Lung (tissue), 11 donors: ENCODE measurements at regions not wholly inside any gene's neighbourhood (a gene's known extent, or its start where the extent isn't known, plus 50 kb on each side); places are given as distances from the start of the nearest gene placed in this dataset.

Experiments used
- ATAC-seq: fragments of 200-7000 bp; cut with Tn5 transposase; one replicate; pipeline ENCODE4 v1.9.1; 2020; ENCODE audit warnings: moderate number of reproducible peaks; ENCODE audit not compliant: insufficient read depth, low FRiP score
- DNase-seq, 3 donors: peaks; one replicate each; pipeline ENCODE4 v3.0.0-alpha.2; 2013 to 2017
- H3K27ac ChIP-seq, 2 donors: one replicate each; pipeline ENCODE4 v1.5.1; 2013; ENCODE audit warnings: mild to moderate bottlenecking in 2 of 2, moderate library complexity in 2 of 2, control low read depth in 1 of 2, inconsistent platforms in 1 of 2, low read depth in 1 of 2, low read length in 1 of 2
- H3K27me3 ChIP-seq, 3 donors: one replicate each; pipeline ENCODE4 v1.5.1; 2013; ENCODE audit warnings: low read length in 2 of 3; ENCODE audit not compliant: control insufficient read depth in 3 of 3, insufficient read depth in 3 of 3
- H3K36me3 ChIP-seq, 4 donors: one replicate each; pipeline ENCODE4 v1.5.1; 2013; ENCODE audit warnings: low read length in 4 of 4, mild to moderate bottlenecking in 1 of 4, moderate library complexity in 1 of 4; ENCODE audit not compliant: control insufficient read depth in 4 of 4, insufficient read depth in 4 of 4
- H3K4me1 ChIP-seq, 5 donors: one replicate each; pipeline ENCODE4 v1.5.1; 2013; ENCODE audit warnings: low read length in 5 of 5, mild to moderate bottlenecking in 2 of 5, moderate library complexity in 1 of 5; ENCODE audit not compliant: control insufficient read depth in 5 of 5, insufficient read depth in 5 of 5
- H3K4me3 ChIP-seq: one replicate; pipeline ENCODE4 v1.5.1; 2013; ENCODE audit warnings: mild to moderate bottlenecking, control low read depth, moderate library complexity
- H3K9ac ChIP-seq, 2 donors: one replicate each; pipeline ENCODE4 v1.5.1; 2013; ENCODE audit warnings: low read length in 2 of 2, control low read depth in 1 of 2; ENCODE audit not compliant: insufficient read depth in 1 of 2
- H3K9me3 ChIP-seq, 4 donors: one replicate each; pipeline ENCODE4 v1.5.1; 2013; ENCODE audit warnings: low read length in 3 of 4, mild to moderate bottlenecking in 1 of 4, moderate library complexity in 1 of 4; ENCODE audit not compliant: control insufficient read depth in 4 of 4, insufficient read depth in 3 of 4
- WGBS, 2 donors: extraction: QIAGEN DNeasy Blood & Tissue Kit; methylation state at CpG; one replicate each; pipeline ENCODE4 v1.1.7; 2013; 5-methylcytosine and 5-hydroxymethylcytosine counted together
- TF ChIP-seq, protein P1 (sequence below): IDR thresholded peaks from 2 replicates; pipeline ENCODE4 v1.5.1; 2012; ENCODE audit warnings: mild to moderate bottlenecking; ENCODE audit errors: control extremely low read depth, extremely low read depth
- donor health status: control.
- donor health status: control.
- donor health status: Bipolar disorder and iron deficiency.
- donor health status: healthy.
- donor health status: DM: yes; HTN: yes; CAD: no.

DNA sequence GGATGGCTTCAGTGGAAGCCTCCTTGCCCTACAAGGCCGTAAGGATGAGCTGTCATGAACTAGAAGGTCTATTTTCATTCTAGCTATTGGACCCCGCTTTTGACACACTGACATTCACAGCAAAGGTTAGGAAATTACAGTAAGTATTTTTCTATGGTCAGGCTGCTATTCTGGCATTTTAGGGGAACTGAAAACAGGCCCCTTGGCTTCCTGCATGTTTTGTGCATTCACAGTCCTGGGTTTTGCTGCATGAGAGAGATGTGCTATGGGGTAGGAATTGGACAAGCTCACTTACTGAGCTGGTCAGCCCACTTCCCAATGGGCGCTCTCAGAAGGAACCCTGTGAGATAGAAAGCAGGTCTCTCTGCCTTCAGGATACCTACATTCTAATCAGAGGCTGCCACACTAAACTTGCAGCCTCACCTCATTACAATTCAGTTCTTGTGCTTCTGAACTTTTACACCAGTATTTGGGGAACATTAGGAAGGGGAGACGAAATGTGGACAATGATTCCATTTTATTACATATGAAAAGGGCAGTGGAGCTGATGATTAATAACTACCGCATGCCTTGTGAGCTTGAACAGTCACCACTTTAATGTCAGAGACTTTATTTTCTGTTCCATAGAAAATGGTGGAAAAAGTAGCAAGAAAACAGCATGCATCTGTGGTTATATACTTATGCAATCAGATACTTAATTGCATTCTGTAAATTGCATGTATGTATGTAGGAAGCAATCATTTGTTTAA is 86.6 kb upstream of the TAB2 start:
- 85% methylated on average over 5 of the region's 5 CpGs for WGBS, 2 donors
- ATAC-seq (no peak), DNase-seq (no peak)
- H3K9ac ChIP-seq = no peak overlapping the region
- no peak overlapping the region for H3K4me3 ChIP-seq
- H3K4me1 ChIP-seq = peaks cover 0 to 83% (median 20%) of the 10 kb centered on the region in 5 donors
- H3K36me3 ChIP-seq = no peaks in the 10 kb centered on the region
- H3K9me3 ChIP-seq = no peaks in the 10 kb centered on the region
- TF ChIP-seq, protein P1, sequence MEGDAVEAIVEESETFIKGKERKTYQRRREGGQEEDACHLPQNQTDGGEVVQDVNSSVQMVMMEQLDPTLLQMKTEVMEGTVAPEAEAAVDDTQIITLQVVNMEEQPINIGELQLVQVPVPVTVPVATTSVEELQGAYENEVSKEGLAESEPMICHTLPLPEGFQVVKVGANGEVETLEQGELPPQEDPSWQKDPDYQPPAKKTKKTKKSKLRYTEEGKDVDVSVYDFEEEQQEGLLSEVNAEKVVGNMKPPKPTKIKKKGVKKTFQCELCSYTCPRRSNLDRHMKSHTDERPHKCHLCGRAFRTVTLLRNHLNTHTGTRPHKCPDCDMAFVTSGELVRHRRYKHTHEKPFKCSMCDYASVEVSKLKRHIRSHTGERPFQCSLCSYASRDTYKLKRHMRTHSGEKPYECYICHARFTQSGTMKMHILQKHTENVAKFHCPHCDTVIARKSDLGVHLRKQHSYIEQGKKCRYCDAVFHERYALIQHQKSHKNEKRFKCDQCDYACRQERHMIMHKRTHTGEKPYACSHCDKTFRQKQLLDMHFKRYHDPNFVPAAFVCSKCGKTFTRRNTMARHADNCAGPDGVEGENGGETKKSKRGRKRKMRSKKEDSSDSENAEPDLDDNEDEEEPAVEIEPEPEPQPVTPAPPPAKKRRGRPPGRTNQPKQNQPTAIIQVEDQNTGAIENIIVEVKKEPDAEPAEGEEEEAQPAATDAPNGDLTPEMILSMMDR = no peak
- H3K27ac ChIP-seq = no peak overlapping the region
- H3K27me3 ChIP-seq = no peaks in the 10 kb centered on the region

DNA sequence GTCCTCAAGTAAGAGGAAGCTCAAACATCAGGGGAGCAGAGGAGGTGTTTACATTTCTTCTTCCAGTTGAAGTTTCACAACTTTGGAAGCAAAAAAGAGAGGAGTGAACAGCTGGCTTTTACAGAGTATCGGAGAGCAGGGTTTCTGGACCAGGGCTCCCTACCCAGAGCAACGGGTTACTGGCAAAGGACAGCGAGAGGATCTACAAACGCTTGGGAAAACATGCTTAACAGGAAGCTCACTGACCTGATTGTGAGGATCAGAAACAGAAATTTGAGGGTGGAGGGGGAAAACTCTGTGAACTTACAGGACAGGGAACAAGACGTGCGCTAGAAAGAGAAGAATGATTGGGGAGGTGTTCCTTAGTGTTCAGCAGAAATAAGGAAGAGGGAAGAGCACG is 85.7 kb upstream of the TAB2 start:
- no peaks in the 10 kb centered on the region for H3K27me3 ChIP-seq
- peaks cover 0 to 80% (median 19%) of the 10 kb centered on the region in 5 donors for H3K4me1 ChIP-seq
- WGBS, 2 donors = 30 to 48% methylated on average over 7 of the region's 7 CpGs
- no peak for ATAC-seq
- no peaks in the 10 kb centered on the region for H3K9me3 ChIP-seq
- no peak overlapping the region for H3K27ac ChIP-seq
- H3K4me3 ChIP-seq = no peak overlapping the region
- DNase-seq = peak; percentile 50 to 85 (median 79)
- no peak overlapping the region for H3K9ac ChIP-seq
- H3K36me3 ChIP-seq = no peaks in the 10 kb centered on the region
- TF ChIP-seq, protein P1 = no peak

DNA sequence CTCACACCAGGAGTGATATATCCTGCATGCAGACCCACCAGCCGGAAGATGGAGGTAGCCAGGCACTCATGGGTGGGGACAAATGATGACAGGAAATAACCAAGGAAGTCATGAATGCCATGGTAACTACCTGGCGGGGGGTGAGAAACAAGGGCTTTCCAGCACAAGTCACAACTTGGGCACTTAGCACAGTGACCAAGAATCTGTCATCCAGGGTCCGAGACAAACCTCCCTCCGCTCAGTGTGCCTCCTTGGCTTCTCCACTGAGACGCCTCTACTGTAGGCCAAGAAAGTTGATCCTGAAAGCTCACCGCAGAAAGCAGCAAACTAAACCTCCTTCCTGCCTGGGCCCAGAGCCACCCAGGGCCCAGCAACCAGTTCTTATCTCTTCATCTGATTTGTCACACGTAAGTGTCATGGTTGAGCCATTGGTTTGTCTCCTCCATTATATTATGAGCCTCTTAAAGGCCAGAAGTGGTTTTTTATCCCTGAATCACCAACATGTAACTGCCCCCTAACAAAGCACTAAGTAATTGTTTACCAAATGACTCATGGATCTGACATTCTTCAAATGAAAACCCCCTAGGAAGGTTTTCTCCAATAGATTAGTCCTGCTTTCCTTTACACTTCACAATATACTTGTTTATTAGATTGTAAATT is 84.3 kb upstream of the TAB2 start:
- no peak for DNase-seq
- Histone ChIP-seq H3K27ac (no peak overlapping the region), H3K4me3 (no peak overlapping the region), H3K36me3 (no peaks in the 10 kb centered on the region), H3K27me3 (no peaks in the 10 kb centered on the region), H3K9ac (no peak overlapping the region), H3K4me1 (peaks cover 0 to 76% (median 17%) of the 10 kb centered on the region in 5 donors), H3K9me3 (no peaks in the 10 kb centered on the region)
- TF ChIP-seq, protein P1 = no peak
- no peak for ATAC-seq
- WGBS, 2 donors = 85 to 87% methylated on average over 7 of the region's 7 CpGs
